Stimulated activated CD8-positive, alpha-beta memory T cell treated with anti-CD3 and anti-CD28 coated beads, Interleukin-4, amount 100 ng/mL, for 48 hours (primary cell): ENCODE measurements at regions not wholly inside any gene's neighbourhood (a gene's known extent, or its start where the extent isn't known, plus 50 kb on each side); places are given as distances from the start of the nearest gene placed in this dataset.

Experiments
- DNase-seq: peaks from one replicate; pipeline ENCODE4 v3.0.0-alpha.2; 2020

GRCh38 chr17:79163071-79163470 lies 88.4 kb downstream of the ENGASE start:
- DNase-seq: no peak

GRCh38 chr17:79162012-79162963 lies 87.7 kb downstream of the ENGASE start:
- DNase-seq: no peak

GRCh38 chr17:79160980-79161636 lies 86.5 kb downstream of the ENGASE start:
- DNase-seq: peak; percentile 39

GRCh38 chr17:79159926-79160325 lies 85.3 kb downstream of the ENGASE start:
- no peak for DNase-seq

GRCh38 chr17:79159471-79159870 lies 84.8 kb downstream of the ENGASE start:
- DNase-seq: no peak

- DNase-seq: no peak
Measured at GRCh38 chr17:79156463-79157095, 82.0 kb downstream of the ENGASE start.

GRCh38 chr17:79155701-79156100 lies 81.1 kb downstream of the ENGASE start:
- DNase-seq: no peak

- no peak for DNase-seq
Measured at GRCh38 chr17:79154951-79155585, 80.4 kb downstream of the ENGASE start.

GRCh38 chr17:79154446-79154845 lies 79.8 kb downstream of the ENGASE start:
- DNase-seq: no peak

GRCh38 chr17:79153367-79154130 lies 78.9 kb downstream of the ENGASE start:
- DNase-seq: no peak

GRCh38 chr17:79152636-79153035 lies 78.0 kb downstream of the ENGASE start:
- no peak for DNase-seq

GRCh38 chr17:79152110-79152509 lies 77.5 kb downstream of the ENGASE start:
- DNase-seq: no peak

GRCh38 chr17:79150799-79151198 lies 76.2 kb downstream of the ENGASE start:
- no peak for DNase-seq

- no peak for DNase-seq
Measured at GRCh38 chr17:79150035-79150733, 75.6 kb downstream of the ENGASE start.

- DNase-seq: no peak
Measured at GRCh38 chr17:79148584-79148983, 74.0 kb downstream of the ENGASE start.

- no peak for DNase-seq
Measured at GRCh38 chr17:79147746-79148506, 73.3 kb downstream of the ENGASE start.

GRCh38 chr17:79146562-79146961 lies 71.9 kb downstream of the ENGASE start:
- DNase-seq: no peak

- DNase-seq: no peak
Measured at GRCh38 chr17:79145548-79145947, 70.9 kb downstream of the ENGASE start.

- no peak for DNase-seq
Measured at GRCh38 chr17:79144133-79144532, 69.5 kb downstream of the ENGASE start.

GRCh38 chr17:79142375-79142774 lies 67.8 kb downstream of the ENGASE start:
- no peak for DNase-seq
